NB4 (cell line): ENCODE measurements at regions not wholly inside any gene's neighbourhood (a gene's known extent, or its start where the extent isn't known, plus 50 kb on each side); places are given as distances from the start of the nearest gene placed in this dataset.

Source experiments
- MYC ChIP-seq: IDR thresholded peaks from 2 replicates; pipeline ENCODE4 v1.6.1; 2011; ENCODE audit warnings: low read depth, low read length
- POLR2A ChIP-seq: IDR thresholded peaks from 2 replicates; pipeline ENCODE4 v1.6.1; 2011; ENCODE audit warnings: mild to moderate bottlenecking; ENCODE audit not compliant: insufficient read length; ENCODE audit errors: extremely low read depth
- TF ChIP-seq, protein P1 (sequence below): IDR thresholded peaks from one replicate; pipeline ENCODE4 v1.5.1; 2012; ENCODE audit warnings: low read depth, low read length
- TF ChIP-seq, protein P2 (sequence below): IDR thresholded peaks from 2 replicates; pipeline ENCODE4 v1.6.1; 2011; ENCODE audit warnings: low read depth, low read length

DNA sequence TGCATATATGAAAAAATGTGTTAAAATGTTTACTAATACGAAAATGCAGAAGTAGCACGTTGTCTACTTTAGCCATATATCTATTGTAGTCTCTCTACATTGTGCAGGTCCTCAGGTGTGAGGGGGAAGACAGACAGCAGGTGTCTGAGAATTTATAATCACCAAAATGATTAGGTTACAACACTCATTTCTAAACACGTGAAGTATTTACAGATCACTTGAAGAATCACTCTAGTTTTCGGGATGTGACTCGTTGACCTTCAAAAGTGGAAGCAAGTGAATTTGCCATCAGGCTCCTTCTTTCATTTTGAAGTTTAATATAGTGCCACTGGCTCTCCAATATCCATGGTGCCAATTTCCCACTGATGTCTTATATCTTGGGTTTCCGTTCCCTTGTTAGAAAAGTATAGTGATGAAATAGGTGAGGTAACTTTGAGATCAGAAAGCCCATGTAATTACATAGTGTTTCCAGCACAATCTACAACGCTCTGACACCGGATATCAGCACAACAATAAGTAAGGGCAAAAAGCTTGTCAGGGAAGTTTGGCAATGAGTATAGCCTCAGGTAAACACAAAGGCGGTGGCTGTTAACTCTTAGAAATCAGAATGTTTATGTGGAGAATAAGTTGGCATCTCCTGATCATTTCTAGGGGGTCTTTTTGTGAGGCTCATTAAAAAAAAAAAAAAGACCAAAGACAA lies 57.5 kb upstream of the SP4 start:
- TF ChIP-seq POLR2A (no peak), MYC (no peak)
- TF ChIP-seq, protein P1, sequence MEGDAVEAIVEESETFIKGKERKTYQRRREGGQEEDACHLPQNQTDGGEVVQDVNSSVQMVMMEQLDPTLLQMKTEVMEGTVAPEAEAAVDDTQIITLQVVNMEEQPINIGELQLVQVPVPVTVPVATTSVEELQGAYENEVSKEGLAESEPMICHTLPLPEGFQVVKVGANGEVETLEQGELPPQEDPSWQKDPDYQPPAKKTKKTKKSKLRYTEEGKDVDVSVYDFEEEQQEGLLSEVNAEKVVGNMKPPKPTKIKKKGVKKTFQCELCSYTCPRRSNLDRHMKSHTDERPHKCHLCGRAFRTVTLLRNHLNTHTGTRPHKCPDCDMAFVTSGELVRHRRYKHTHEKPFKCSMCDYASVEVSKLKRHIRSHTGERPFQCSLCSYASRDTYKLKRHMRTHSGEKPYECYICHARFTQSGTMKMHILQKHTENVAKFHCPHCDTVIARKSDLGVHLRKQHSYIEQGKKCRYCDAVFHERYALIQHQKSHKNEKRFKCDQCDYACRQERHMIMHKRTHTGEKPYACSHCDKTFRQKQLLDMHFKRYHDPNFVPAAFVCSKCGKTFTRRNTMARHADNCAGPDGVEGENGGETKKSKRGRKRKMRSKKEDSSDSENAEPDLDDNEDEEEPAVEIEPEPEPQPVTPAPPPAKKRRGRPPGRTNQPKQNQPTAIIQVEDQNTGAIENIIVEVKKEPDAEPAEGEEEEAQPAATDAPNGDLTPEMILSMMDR = no peak
- TF ChIP-seq, protein P2, sequence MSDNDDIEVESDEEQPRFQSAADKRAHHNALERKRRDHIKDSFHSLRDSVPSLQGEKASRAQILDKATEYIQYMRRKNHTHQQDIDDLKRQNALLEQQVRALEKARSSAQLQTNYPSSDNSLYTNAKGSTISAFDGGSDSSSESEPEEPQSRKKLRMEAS = no peak
